HCT116 (cell line): ENCODE measurements at regions not wholly inside any gene's neighbourhood (a gene's known extent, or its start where the extent isn't known, plus 50 kb on each side); places are given as distances from the start of the nearest gene placed in this dataset.
A peak's percentile ranks its signal among the peaks of the same experiment; 100 is the strongest.

Source experiments
- ATAC-seq: fragments of 200-7000 bp; cut with Tn5 transposase; 2 replicates; pipeline ENCODE4 v1.9.1; 2020; ENCODE audit warnings: mild to moderate bottlenecking, moderate library complexity
- BruUV-seq: library from RNA; stranded (reverse); fragments of 400-500 nt; replicated peaks from 2 replicates; lab custom pipeline; 2021; lab: Mats Ljungman, UMichigan
- CTCF ChIA-PET: fragments of 300-600 bp; sonication (Branson Sonifier 250); formaldehyde crosslinking; loops from one replicate; lab custom pipeline; 2021; ENCODE audit warnings: antibody characterized with exemption; lab: Charles Lee
- POLR2A ChIA-PET: fragments of 300-600, 350-600 bp; sonication (Branson Sonifier 250); formaldehyde crosslinking; loops from one replicate; lab custom pipeline; 2021; ENCODE audit warnings: antibody characterized with exemption; lab: Charles Lee
- RAD21 ChIA-PET, 2 experiments: fragments of 300-600 bp; sonication (Branson Sonifier 250); formaldehyde crosslinking; loops; one replicate each; lab custom pipeline; 2023; ENCODE audit warnings: low total read pairs in 2 of 2; ENCODE audit not compliant: uncharacterized antibody in 2 of 2, unreplicated experiment in 2 of 2, low non-redundant PET in 1 of 2; lab: Charles Lee
- DNase-seq: peaks from one replicate; pipeline ENCODE4 v3.0.0-alpha.2; 2010; ENCODE audit warnings: low read depth, low spot score
- H2AFZ ChIP-seq: fragments of 200-600 bp; shearing (Covaris generic), sonication (generic); 2 replicates; pipeline ENCODE4 v1.6.1; 2017; ENCODE audit warnings: low read depth, mixed run types, mixed read lengths, antibody characterized with exemption, low read length; ENCODE audit not compliant: poor library complexity, severe bottlenecking
- H3K27ac ChIP-seq: 2 replicates; pipeline ENCODE4 v1.5.1; 2012; ENCODE audit warnings: low read depth, low read length
- H3K27me3 ChIP-seq: fragments of 200-600 bp; sonication (generic); 2 replicates; pipeline ENCODE4 v1.6.1; 2016; ENCODE audit warnings: mixed run types, low read length, mixed read lengths; ENCODE audit not compliant: insufficient read depth
- H3K36me3 ChIP-seq, 2 experiments: fragments of 200-500 bp in 1 of 2; fragments of 200-600 bp in 1 of 2; sonication (Bioruptor generic) in 1 of 2; sonication (generic) in 1 of 2; 2 replicates each; pipeline versions ENCODE4 v1.5.1 to v1.6.1; 2014 to 2016; ENCODE audit warnings: low read length in 2 of 2, inconsistent platforms in 1 of 2, mixed read lengths in 1 of 2, mixed run types in 1 of 2; ENCODE audit not compliant: insufficient read depth in 2 of 2, control insufficient read depth in 1 of 2
- H3K4me1 ChIP-seq, 2 experiments: fragments of 200-600 bp in 1 of 2; sonication (generic) in 1 of 2; 2 replicates each; pipeline versions ENCODE4 v1.5.1 to v1.6.1; 2012 to 2017; ENCODE audit warnings: low read length in 2 of 2, inconsistent platforms in 1 of 2, mild to moderate bottlenecking in 1 of 2, mixed read lengths in 1 of 2, mixed run types in 1 of 2, moderate library complexity in 1 of 2; ENCODE audit not compliant: insufficient read depth in 2 of 2, control insufficient read depth in 1 of 2
- H3K4me2 ChIP-seq: fragments of 200-600 bp; sonication (generic); 2 replicates; pipeline ENCODE4 v1.6.1; 2017; ENCODE audit warnings: mixed run types, low read length, mixed read lengths
- H3K4me3 ChIP-seq, 2 experiments: fragments of 200-600 bp in 1 of 2; sonication (generic) in 1 of 2; replicated peaks in 1 of 2; 2 replicates each; pipeline ENCODE4 v1.5.1; 2011 to 2016; ENCODE audit warnings: low read length in 2 of 2, control low read depth in 1 of 2, low read depth in 1 of 2, mild to moderate bottlenecking in 1 of 2, mixed read lengths in 1 of 2, mixed run types in 1 of 2
- H3K79me2 ChIP-seq: fragments of 200-600 bp; sonication (generic); 2 replicates; pipeline ENCODE4 v1.6.1; 2017; ENCODE audit warnings: mild to moderate bottlenecking, mixed run types, low read length, moderate library complexity, mixed read lengths; ENCODE audit not compliant: insufficient read depth
- H3K9ac ChIP-seq: fragments of 200-600 bp; sonication (generic); 2 replicates; pipeline ENCODE4 v1.6.1; 2016; ENCODE audit warnings: low read length, mixed read lengths
- H3K9me2 ChIP-seq: fragments of 200-600 bp; sonication (generic), shearing (Covaris generic); 2 replicates; pipeline ENCODE4 v1.6.1; 2017; ENCODE audit warnings: mixed run types, mild to moderate bottlenecking, moderate library complexity; ENCODE audit not compliant: insufficient read depth
- H3K9me3 ChIP-seq, 2 experiments: fragments of 200-500 bp in 1 of 2; fragments of 200-600 bp in 1 of 2; sonication (Bioruptor generic) in 1 of 2; sonication (generic) in 1 of 2; 2 replicates each; pipeline ENCODE4 v1.6.1; 2014 to 2017; ENCODE audit warnings: low read length in 2 of 2, mixed read lengths in 2 of 2, inconsistent platforms in 1 of 2, low read depth in 1 of 2, mild to moderate bottlenecking in 1 of 2, mixed run types in 1 of 2, moderate library complexity in 1 of 2; ENCODE audit not compliant: control insufficient read depth in 1 of 2, insufficient read depth in 1 of 2
- H4K20me1 ChIP-seq: fragments of 200-600 bp; sonication (generic), shearing (Covaris generic); 2 replicates; pipeline ENCODE4 v1.6.1; 2017; ENCODE audit warnings: mixed run types, mild to moderate bottlenecking, moderate library complexity; ENCODE audit not compliant: insufficient read depth
- ELF1 ChIP-seq: IDR thresholded peaks from 2 replicates; pipeline ENCODE4 v1.6.1; 2012; ENCODE audit warnings: low read depth, borderline replicate concordance
- EZH2 ChIP-seq: fragments of 200-600 bp; sonication (generic); IDR thresholded peaks from 2 replicates; pipeline ENCODE4 v1.6.1; 2017; ENCODE audit warnings: antibody characterized with exemption, mixed run types
- EZH2phosphoT487 ChIP-seq: fragments of 200-600 bp; IDR thresholded peaks from 2 replicates; pipeline ENCODE4 v1.6.1; 2018; ENCODE audit warnings: antibody characterized with exemption, borderline replicate concordance
- MAX ChIP-seq: IDR thresholded peaks from 2 replicates; pipeline ENCODE4 v1.6.1; 2012
- SRF ChIP-seq: IDR thresholded peaks from 2 replicates; pipeline ENCODE4 v1.6.1; 2012; ENCODE audit warnings: low read depth
- intact Hi-C: fragments of 100-400 bp; cut with micrococcal nuclease; formaldehyde crosslinking; loops from 2 replicates; pipeline ENCODE4 v1.10.0; 2022
- TF ChIP-seq, protein P1 (sequence below): IDR thresholded peaks from 2 replicates; pipeline ENCODE4 v1.6.1; 2012
- TF ChIP-seq, protein P2 (sequence below), 3 experiments: fragments of 200-600 bp in 1 of 3; sonication (generic) in 1 of 3; IDR thresholded peaks in 2 of 3; conservative IDR thresholded peaks in 1 of 3; 2 replicates each; pipeline ENCODE4 v1.5.1; 2012 to 2017; ENCODE audit warnings: low read depth in 2 of 3, low read length in 2 of 3, antibody characterized with exemption in 1 of 3, borderline replicate concordance in 1 of 3, control low read depth in 1 of 3, mild to moderate bottlenecking in 1 of 3, mixed read lengths in 1 of 3, mixed run types in 1 of 3, moderate library complexity in 1 of 3; ENCODE audit not compliant: insufficient read depth in 1 of 3

DNA sequence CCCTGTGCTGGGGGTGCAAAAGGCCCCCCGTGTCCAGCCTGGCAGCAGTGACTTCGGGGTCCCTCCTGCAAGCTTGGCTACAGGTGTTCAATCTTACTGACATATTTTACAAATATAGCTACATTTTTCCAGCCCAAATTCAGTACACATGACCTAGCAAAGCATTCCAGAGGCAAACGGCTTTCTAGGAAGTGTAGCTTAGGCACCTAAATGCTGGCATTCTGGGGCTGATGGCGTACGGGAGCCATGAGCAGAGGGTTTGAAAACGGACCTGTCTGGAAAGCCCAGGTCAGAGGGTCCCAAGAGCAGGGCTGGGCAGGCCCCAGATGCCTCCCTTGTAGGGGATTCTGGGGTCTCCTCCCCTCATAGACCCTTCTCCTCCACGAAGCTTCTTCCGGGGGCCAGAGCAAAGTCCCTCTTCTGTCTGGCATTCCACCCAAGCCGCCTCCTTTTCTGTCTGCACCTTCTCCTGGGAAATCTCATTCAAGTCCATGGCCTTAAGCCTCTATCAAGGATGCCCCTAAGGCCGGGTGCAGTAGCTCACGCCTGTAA is 63.3 kb upstream of the ASAP2 start:
- no peak for TF ChIP-seq ELF1
- TF ChIP-seq, protein P1, sequence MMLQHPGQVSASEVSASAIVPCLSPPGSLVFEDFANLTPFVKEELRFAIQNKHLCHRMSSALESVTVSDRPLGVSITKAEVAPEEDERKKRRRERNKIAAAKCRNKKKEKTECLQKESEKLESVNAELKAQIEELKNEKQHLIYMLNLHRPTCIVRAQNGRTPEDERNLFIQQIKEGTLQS, result no peak
- TF ChIP-seq EZH2phosphoT487, result no peak
- TF ChIP-seq, protein P2, sequence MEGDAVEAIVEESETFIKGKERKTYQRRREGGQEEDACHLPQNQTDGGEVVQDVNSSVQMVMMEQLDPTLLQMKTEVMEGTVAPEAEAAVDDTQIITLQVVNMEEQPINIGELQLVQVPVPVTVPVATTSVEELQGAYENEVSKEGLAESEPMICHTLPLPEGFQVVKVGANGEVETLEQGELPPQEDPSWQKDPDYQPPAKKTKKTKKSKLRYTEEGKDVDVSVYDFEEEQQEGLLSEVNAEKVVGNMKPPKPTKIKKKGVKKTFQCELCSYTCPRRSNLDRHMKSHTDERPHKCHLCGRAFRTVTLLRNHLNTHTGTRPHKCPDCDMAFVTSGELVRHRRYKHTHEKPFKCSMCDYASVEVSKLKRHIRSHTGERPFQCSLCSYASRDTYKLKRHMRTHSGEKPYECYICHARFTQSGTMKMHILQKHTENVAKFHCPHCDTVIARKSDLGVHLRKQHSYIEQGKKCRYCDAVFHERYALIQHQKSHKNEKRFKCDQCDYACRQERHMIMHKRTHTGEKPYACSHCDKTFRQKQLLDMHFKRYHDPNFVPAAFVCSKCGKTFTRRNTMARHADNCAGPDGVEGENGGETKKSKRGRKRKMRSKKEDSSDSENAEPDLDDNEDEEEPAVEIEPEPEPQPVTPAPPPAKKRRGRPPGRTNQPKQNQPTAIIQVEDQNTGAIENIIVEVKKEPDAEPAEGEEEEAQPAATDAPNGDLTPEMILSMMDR (IDR thresholded peaks at IDR 0.05 in 2 of 3, conservative IDR thresholded peaks at IDR 0.05 in 1 of 3; ENCODE audit: borderline replicate concordance in 1 of 3, insufficient read depth in 1 of 3, low read depth in 2 of 3, low read length in 2 of 3), result no peak
- TF ChIP-seq SRF, result no peak
- no peak for TF ChIP-seq MAX
- no peak for TF ChIP-seq EZH2
- TF ChIP-seq, all 23 proteins: peak for 0
- Histone ChIP-seq H3K36me3 (no peaks in the 10 kb centered on the region), H3K4me1 (peaks cover 18 to 46% of the 10 kb centered on the region in 2 experiments; a peak in 3 of 4 replicates), H3K4me3 (peak overlapping the region; percentile 30 to 38), H4K20me1 (no peaks in the 10 kb centered on the region), H3K27ac (no peak overlapping the region), H3K9ac (peak overlapping the region; percentile 50), H3K27me3 (no peaks in the 10 kb centered on the region), H2AFZ (peak overlapping the region; percentile 87), H3K9me2 (no peaks in the 10 kb centered on the region), H3K4me2 (peak overlapping the region; percentile 82), H3K9me3 (no peaks in the 10 kb centered on the region), H3K79me2 (no peaks in the 10 kb centered on the region)
- 0 out of 2 replicates have a peak, but pooled peaks have one; percentile 0 for ATAC-seq
- ChIA-PET CTCF (interaction anchor here (0.6 to 5.2 kb wide), 12 partner anchors 16 to 627 kb away, joined by 3 to 39 read pairs (median 3); no protein-coding TSS in a partner anchor), RAD21 (interaction anchor here (0.9 to 1.7 kb wide), 4 partner anchors 167 to 228 kb away, joined by 3 to 7 read pairs (median 6); no protein-coding TSS in a partner anchor), POLR2A (interaction anchor here (0.7 to 1.2 kb wide), 3 partner anchors 91 to 244 kb away, joined by 3 read pairs; no protein-coding TSS in a partner anchor)
- intact Hi-C loops, result loop anchor here (2.0 to 10.0 kb wide), 4 partner anchors 63 to 414 kb away; partner anchors contain the start of genes ADAM17, ASAP2 and IAH1
- BruUV-seq, result no TSS peak
- no peak for DNase-seq
